HG03378 (cell line): ENCODE measurements at regions not wholly inside any gene's neighbourhood (a gene's known extent, or its start where the extent isn't known, plus 50 kb on each side); places are given as distances from the start of the nearest gene placed in this dataset.
"Not testable (repeated sequence)": the region's sequence is repeated elsewhere in the genome, so short reads cannot be mapped to it uniquely, and the experiment has no call there.

Experiments used
- ATAC-seq: cut with Tn5 transposase; IDR thresholded peaks from one replicate; pipeline ENCODE4 v1.9.1; 2021; ENCODE audit warnings: mild to moderate bottlenecking, moderate library complexity; ENCODE audit not compliant: unreplicated experiment

DNA sequence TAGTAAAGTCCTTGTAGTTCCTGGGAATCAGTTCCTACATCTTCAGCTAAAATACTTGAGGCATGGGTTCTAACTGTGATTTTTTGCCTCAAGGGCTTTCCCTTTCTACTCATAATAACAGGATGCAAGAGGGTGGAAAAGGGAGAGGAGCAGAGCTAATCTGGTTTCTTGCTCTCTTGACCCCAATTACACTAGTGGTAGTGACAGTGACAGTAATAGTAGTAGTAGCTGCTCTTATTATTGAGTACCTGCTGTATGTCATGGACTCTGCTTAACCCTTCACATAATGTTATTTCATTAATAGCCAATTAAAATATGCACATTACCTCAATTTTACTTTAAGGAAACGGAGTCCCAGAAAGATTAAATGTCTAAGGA, 214.8 kb upstream of the HNRNPA3 start:
- ATAC-seq, result no peak

DNA sequence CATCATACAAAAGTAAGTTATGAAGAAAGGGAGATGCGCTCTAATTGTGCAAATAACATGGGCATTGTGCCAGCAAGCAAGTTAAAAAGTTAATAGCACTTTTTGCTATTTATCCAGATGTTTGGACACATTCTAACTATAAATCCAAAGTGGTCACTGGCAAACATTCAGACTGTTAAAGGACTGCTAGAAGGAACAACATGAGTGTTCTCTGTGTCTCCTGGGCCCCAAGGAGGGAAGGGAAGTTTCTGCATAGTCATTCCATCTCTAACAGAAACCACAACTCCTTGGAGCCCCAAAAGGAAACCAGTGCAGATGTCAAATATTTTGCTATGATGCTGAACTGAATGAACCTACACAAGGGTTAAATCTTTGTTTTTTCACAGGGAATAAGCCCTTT, 213.3 kb upstream of the HNRNPA3 start:
- peak; percentile 50 for ATAC-seq

DNA sequence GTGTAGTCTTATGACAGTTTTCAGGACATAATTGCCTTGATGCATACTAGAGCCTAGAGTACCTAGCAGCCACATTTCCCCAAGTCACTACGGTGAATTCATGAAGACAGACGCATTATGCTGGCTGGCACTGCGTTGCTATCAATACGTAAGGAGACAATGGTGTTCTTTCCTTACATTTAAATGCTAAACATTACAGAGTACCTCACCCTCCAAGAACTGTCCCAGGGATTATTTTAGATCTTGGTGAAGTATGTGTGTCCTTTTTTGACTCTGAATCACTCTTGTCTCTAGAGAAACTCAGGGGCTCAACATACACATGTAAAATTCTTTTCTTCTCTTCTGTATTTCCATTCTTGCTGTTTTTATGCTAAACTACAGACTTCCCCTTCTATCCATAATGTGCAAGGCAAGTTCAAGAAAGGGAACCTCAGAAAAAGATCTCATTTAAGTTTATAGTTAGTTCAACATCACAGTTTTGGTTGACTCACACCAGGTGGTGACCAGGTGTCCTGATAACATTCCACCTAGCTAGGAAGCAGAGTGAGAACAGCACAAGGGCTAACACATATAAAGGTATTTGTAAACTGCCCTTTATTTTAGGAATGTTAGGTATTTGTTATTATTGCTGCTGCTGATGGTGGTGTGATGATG, 212.4 kb upstream of the HNRNPA3 start:
- no peak for ATAC-seq

GRCh38 chr2:177000715-177001072, 211.9 kb upstream of the HNRNPA3 start:
- ATAC-seq, result no peak

DNA sequence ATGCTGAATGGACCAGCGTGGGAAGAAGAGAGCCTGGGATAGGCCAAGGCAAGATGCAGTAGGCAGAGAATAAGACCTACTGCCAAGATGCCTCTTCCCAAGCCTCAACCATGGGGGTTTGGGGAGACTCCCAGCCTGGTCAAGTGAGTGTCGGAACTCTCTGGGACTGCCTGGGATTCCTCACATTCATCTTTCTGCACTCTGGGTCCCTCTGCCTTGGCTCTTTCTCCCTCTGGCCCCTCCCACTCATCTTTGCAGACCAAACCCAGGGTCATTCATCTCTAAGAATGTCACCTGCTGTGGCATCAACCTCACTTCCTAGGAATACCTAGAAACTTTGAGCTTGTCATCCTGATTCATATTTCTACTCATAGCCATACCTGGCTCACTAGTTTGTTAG, 211.3 kb upstream of the HNRNPA3 start:
- no peak for ATAC-seq

DNA sequence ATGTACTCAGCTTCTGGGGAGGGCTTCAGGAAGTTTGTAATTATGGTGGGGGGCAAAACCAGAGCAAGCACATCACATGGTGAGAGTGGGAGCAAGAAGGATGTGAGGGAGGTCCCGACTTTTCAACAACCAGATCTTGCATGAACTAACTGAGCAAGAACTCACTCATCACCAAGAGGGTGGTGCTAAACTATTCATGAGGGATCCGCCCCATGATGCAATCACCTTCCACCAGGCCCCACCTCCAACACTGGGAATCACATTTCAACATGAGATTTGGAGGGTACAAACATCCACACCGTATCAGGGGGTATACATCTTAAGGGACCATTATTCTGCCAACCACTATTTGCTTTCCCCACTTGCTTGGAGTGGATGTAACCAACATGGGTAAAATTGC, 209.6 kb upstream of the HNRNPA3 start:
- ATAC-seq, result no peak

DNA sequence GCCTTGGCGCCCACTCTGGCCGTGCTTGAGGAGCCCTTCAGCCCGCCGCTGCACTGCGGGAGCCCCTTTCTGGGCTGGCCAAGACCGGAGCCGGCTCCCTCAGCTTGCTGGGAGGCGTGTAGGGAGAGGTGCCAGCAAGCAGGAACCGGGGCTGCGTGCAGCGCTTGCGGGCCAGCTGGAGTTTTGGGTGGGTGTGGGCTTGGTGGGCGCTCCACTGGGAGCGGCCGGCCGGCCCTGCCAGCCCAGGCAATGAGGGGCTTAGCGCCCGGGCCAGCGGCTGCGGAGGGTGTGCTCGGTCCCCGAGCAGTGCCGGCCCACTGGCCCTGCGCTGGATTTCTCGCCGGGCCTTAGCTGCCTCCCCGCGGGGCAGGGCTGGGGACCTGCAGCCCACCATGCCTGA, 204.9 kb upstream of the HNRNPA3 start:
- not testable (repeated sequence) for ATAC-seq

- not testable (repeated sequence) for ATAC-seq
Measured at GRCh38 chr2:177008662-177009061, 203.9 kb upstream of the HNRNPA3 start.

DNA sequence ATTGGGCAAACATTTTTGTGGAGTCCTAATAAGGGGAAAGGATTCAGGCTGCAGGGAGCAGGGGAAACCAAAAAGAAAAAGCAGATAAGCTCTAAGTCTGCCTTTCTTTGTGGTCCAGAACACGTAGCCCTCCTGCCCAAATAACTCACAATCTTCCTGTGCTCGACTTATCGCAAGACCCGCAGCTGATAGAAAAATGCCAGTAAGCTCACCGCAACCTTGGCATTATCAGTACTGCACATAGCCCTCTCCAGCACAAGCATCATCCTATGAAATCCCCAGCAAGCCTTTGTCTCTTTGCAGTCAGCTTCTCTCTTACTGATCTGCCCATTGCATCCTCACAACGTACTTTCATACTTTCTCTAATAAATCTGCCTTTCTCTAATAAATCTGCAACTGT, 202.4 kb upstream of the HNRNPA3 start:
- no peak for ATAC-seq

GRCh38 chr2:177010861-177011260, 201.7 kb upstream of the HNRNPA3 start:
- no peak for ATAC-seq

DNA sequence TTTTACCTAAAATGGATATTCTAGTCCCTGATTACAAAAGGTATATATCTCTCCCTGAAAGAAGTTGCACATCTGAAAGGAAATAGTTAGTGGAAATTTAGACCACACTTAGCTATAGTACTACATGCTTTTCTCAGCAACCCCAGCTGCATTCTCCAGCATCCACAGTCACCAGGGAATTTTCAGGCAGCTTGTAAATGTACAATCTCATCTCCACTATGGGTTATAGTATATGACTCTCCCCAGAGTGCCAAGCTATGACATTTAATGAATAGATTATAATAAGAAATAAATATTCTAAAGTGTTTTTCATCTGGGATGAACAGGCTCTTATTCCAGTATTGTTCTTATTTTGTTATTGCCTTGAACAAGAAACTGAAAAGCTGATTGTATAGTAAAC, 197.6 kb upstream of the HNRNPA3 start:
- no peak for ATAC-seq

- ATAC-seq, result no peak
Measured at GRCh38 chr2:177015356-177015923, 197.2 kb upstream of the HNRNPA3 start.

- no peak for ATAC-seq
Measured at GRCh38 chr2:177020524-177021119, 192.0 kb upstream of the HNRNPA3 start.

- no peak for ATAC-seq
Measured at GRCh38 chr2:177021706-177022343, 190.8 kb upstream of the HNRNPA3 start.

GRCh38 chr2:177024765-177025164, 187.8 kb upstream of the HNRNPA3 start:
- ATAC-seq, result no peak

- ATAC-seq, result no peak
Measured at GRCh38 chr2:177026253-177026652, 186.3 kb upstream of the HNRNPA3 start.

DNA sequence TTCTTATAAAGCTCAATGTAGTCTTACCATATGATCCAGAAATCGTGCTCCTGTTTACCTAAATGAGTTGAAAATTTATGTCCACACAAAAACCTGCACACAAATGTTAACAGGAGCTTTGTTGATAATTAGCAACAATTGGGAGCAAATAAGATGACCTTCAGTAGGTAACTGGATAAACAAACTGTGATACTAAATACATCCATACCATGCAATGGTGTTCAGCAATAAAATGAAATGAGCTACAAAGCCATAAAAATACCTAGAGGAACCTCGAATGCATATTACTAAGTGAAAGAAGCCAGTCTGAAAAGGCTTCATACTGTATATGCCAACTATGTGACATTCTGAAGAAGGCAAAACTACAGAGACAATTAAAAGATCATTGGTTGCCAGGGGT, 185.6 kb upstream of the HNRNPA3 start:
- ATAC-seq, result no peak

DNA sequence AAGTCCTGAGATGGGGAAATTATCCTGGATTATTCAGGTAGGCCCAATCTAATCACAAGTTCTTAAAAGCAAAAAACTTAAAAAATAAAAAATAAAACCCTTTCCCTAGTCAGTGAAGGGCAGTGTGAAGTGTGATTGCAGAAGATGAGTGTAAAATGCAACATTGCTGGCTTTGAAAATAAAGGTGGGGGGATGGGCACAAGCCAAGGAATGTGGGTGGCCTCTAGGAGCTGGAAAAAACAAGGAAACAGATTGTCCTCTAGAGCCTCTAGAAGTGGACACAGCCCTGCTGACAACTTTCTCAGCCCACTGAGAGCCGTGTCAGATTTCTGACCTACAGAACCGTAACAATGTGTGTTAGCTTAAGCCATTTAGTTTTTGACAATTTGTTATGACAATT, 184.3 kb upstream of the HNRNPA3 start:
- ATAC-seq, result no peak

DNA sequence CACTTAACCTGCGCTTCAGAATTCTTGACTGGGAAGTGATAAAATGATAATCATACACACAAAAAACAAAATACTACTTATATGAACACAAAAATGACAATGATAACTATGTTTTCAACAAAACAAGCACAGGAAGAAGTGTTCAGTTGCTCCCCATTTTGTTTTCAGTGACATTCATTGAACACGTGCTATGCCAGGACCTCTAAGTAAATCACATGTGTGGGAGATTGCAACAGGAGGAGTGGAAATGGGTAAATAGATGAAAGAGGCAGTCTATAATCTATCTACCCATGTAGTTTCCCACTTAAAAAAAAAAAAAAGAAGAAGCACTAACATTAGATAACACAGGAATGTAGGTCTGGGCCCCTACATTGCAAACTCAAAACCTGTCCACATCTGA, 183.5 kb upstream of the HNRNPA3 start:
- ATAC-seq, result no peak

DNA sequence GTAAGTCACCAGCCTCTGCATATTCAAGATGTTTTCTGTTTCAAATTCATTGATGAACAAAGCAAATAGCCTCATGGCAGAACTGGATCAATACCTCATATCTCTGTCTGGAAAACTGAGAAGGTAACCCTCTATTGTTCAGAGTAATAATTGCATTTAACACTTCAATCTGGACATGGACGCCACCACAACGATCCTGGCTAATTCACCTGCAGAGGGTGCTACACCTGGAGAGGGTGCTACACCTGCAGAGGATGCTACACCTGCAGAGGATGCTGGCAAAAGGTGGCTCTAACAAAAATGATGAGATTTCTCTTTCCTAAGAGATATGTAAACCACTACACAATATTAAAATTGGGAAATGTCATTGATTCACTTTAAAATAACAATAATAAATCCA, 183.1 kb upstream of the HNRNPA3 start:
- no peak for ATAC-seq

GRCh38 chr2:177029901-177030300, 182.7 kb upstream of the HNRNPA3 start:
- ATAC-seq, result no peak

GRCh38 chr2:177030451-177031105, 182.0 kb upstream of the HNRNPA3 start:
- ATAC-seq, result no peak
